CD4-positive, alpha-beta T cell (primary cell): ENCODE measurements at regions not wholly inside any gene's neighbourhood (a gene's known extent, or its start where the extent isn't known, plus 50 kb on each side); places are given as distances from the start of the nearest gene placed in this dataset.

Experiments
- ATAC-seq: fragments of 200-7000 bp; cut with Tn5 transposase; one replicate; pipeline ENCODE4 v1.10.0; 2022; ENCODE audit warnings: mild to moderate bottlenecking; ENCODE audit not compliant: poor library complexity
- CTCF ChIA-PET: fragments of 350-600 bp; sonication (Branson Sonifier 250); formaldehyde crosslinking; loops from one replicate; lab custom pipeline; 2021; ENCODE audit warnings: antibody characterized with exemption, inconsistent platforms; lab: Charles Lee
- POLR2A ChIA-PET: fragments of 350-600 bp; sonication (Branson Sonifier 250); formaldehyde crosslinking; loops from one replicate; lab custom pipeline; 2021; ENCODE audit warnings: antibody characterized with exemption, inconsistent platforms; lab: Charles Lee
- DNase-seq, 14 experiments: peaks; one replicate each; pipeline ENCODE4 v3.0.0-alpha.2; 2013 to 2020; ENCODE audit warnings: mixed read lengths in 2 of 14
- H3K27ac ChIP-seq, 2 donors: one replicate each; pipeline versions ENCODE4 v1.5.1 to v1.7.0; 2013; ENCODE audit warnings: low read length in 2 of 2, low read depth in 1 of 2, mild to moderate bottlenecking in 1 of 2
- H3K27me3 ChIP-seq, 2 experiments: 1 replicate in 1 of 2; 2 replicates in 1 of 2; pipeline versions ENCODE4 v1.6.1 to v1.7.0; 2013; ENCODE audit warnings: low read length in 2 of 2, control low read depth in 1 of 2, mild to moderate bottlenecking in 1 of 2, moderate library complexity in 1 of 2; ENCODE audit not compliant: insufficient read depth in 2 of 2, control insufficient read depth in 1 of 2
- H3K36me3 ChIP-seq: one replicate; pipeline ENCODE4 v1.6.1; 2013; ENCODE audit warnings: low read length, control low read depth; ENCODE audit not compliant: insufficient read depth
- H3K4me1 ChIP-seq: one replicate; pipeline ENCODE4 v1.6.1; 2013; ENCODE audit warnings: low read length, control low read depth; ENCODE audit not compliant: insufficient read depth
- H3K4me3 ChIP-seq: one replicate; pipeline ENCODE4 v1.5.1; 2013; ENCODE audit warnings: mild to moderate bottlenecking, low read length, moderate library complexity
- H3K9me3 ChIP-seq, 2 experiments: 1 replicate in 1 of 2; 2 replicates in 1 of 2; pipeline versions ENCODE4 v1.6.1 to v1.7.0; 2013; ENCODE audit warnings: low read length in 2 of 2, mild to moderate bottlenecking in 2 of 2, control low read depth in 1 of 2, moderate library complexity in 1 of 2; ENCODE audit not compliant: control insufficient read depth in 1 of 2, insufficient read depth in 1 of 2
- H3K27ac Mint-ChIP-seq: one replicate; pipeline ENCODE4 v1.8.0; 2020; ENCODE audit warnings: mixed read lengths
- H3K27me3 Mint-ChIP-seq: one replicate; pipeline ENCODE4 v1.8.0; 2021; ENCODE audit warnings: mixed read lengths
- H3K36me3 Mint-ChIP-seq: one replicate; pipeline ENCODE4 v1.8.0; 2021; ENCODE audit warnings: low read depth, mixed read lengths
- H3K4me1 Mint-ChIP-seq: one replicate; pipeline ENCODE4 v1.8.0; 2021; ENCODE audit warnings: low read depth, mixed read lengths
- H3K4me3 Mint-ChIP-seq: one replicate; pipeline ENCODE4 v1.8.0; 2020; ENCODE audit warnings: mild to moderate bottlenecking, mixed read lengths
- H3K9me3 Mint-ChIP-seq: one replicate; pipeline ENCODE4 v1.8.0; 2020; ENCODE audit warnings: mixed read lengths
- CTCF ChIP-seq: fragments of 200-600 bp; IDR thresholded peaks from one replicate; pipeline ENCODE4 v1.8.0; 2022; ENCODE audit warnings: antibody characterized with exemption, mild to moderate bottlenecking
- intact Hi-C, 2 experiments: fragments of 100-400 bp; cut with DNase I in 1 of 2; cut with micrococcal nuclease in 1 of 2; formaldehyde crosslinking; loops; one replicate each; pipeline versions ENCODE4 v1.15.1 to v1.9.0; 2023 to 2025; cut with DNase I, micrococcal nuclease

GRCh38 chr9:27711241-27711640 is 138.0 kb upstream of the C9orf72 start:
- TF ChIP-seq CTCF: no peak
- Mint-ChIP-seq H3K27me3 (no peaks in the 10 kb centered on the region), H3K27ac (no peak overlapping the region), H3K4me3 (no peak overlapping the region), H3K4me1 (no peaks in the 10 kb centered on the region), H3K36me3 (no peaks in the 10 kb centered on the region), H3K9me3 (no peaks in the 10 kb centered on the region)
- ChIA-PET CTCF (no interaction called here), POLR2A (no interaction called here)
- DNase-seq (no peak), ATAC-seq (no peak)
- Histone ChIP-seq H3K9me3 (no peaks in the 10 kb centered on the region), H3K27ac (no peak overlapping the region), H3K4me1 (no peaks in the 10 kb centered on the region), H3K36me3 (no peaks in the 10 kb centered on the region), H3K27me3 (no peaks in the 10 kb centered on the region), H3K4me3 (no peak overlapping the region)
- intact Hi-C loops: no loop called here

GRCh38 chr9:27712806-27713205 is 139.5 kb upstream of the C9orf72 start:
- no peak overlapping the region for H3K4me3 ChIP-seq
- TF ChIP-seq CTCF: no peak
- ChIA-PET POLR2A (no interaction called here), CTCF (no interaction called here)
- no peaks in the 10 kb centered on the region for H3K4me1 Mint-ChIP-seq
- no peak overlapping the region for H3K27ac Mint-ChIP-seq
- DNase-seq (no peak), ATAC-seq (no peak)
- no peaks in the 10 kb centered on the region for H3K9me3 ChIP-seq
- no peaks in the 10 kb centered on the region for H3K4me1 ChIP-seq
- H3K36me3 ChIP-seq: no peaks in the 10 kb centered on the region
- no peaks in the 10 kb centered on the region for H3K36me3 Mint-ChIP-seq
- no peaks in the 10 kb centered on the region for H3K9me3 Mint-ChIP-seq
- H3K4me3 Mint-ChIP-seq: no peak overlapping the region
- no peak overlapping the region for H3K27ac ChIP-seq
- intact Hi-C loops: no loop called here
- H3K27me3 ChIP-seq: no peaks in the 10 kb centered on the region
- no peaks in the 10 kb centered on the region for H3K27me3 Mint-ChIP-seq

- DNase-seq (no peak), ATAC-seq (no peak)
- no peaks in the 10 kb centered on the region for H3K4me1 ChIP-seq
- H3K9me3 ChIP-seq: no peaks in the 10 kb centered on the region
- ChIA-PET POLR2A (no interaction called here), CTCF (no interaction called here)
- no peak for TF ChIP-seq CTCF
- no peaks in the 10 kb centered on the region for H3K27me3 Mint-ChIP-seq
- no peaks in the 10 kb centered on the region for H3K36me3 ChIP-seq
- no peak overlapping the region for H3K4me3 Mint-ChIP-seq
- H3K9me3 Mint-ChIP-seq: no peaks in the 10 kb centered on the region
- no peaks in the 10 kb centered on the region for H3K27me3 ChIP-seq
- no peak overlapping the region for H3K27ac ChIP-seq
- H3K4me1 Mint-ChIP-seq: no peaks in the 10 kb centered on the region
- no peaks in the 10 kb centered on the region for H3K36me3 Mint-ChIP-seq
- no peak overlapping the region for H3K4me3 ChIP-seq
- intact Hi-C loops: no loop called here
- H3K27ac Mint-ChIP-seq: no peak overlapping the region
Observed at GRCh38 chr9:27714388-27714787, 141.1 kb upstream of the C9orf72 start.
